ENCODE measurements at regions not wholly inside any gene's neighbourhood (a gene's known extent, or its start where the extent isn't known, plus 50 kb on each side); places are given as distances from the start of the nearest gene placed in this dataset.
"Not testable (repeated sequence)": the region's sequence is repeated elsewhere in the genome, so short reads cannot be mapped to it uniquely, and the experiment has no call there.

DNA sequence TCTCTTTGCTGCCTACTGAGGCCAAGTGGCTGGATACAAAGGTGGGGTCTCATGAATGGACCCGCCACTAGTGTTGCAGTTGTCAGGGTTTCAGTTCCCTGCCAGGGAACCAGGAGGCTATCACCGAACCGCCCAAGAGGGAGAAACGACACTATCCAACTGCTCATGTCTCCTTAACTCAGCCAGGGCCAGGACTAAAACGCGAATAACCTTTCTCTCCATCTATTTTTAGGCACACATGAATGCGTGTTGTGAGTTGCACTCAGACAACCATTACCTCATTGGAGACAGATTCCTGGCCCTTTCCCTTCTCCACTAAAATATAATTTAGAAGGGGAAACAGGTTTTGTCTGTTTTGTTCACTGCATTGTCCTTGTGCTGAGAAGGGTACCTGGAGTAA lies 559.5 kb downstream of the SOCS6 start:
- no peak for DNase-seq

DNA sequence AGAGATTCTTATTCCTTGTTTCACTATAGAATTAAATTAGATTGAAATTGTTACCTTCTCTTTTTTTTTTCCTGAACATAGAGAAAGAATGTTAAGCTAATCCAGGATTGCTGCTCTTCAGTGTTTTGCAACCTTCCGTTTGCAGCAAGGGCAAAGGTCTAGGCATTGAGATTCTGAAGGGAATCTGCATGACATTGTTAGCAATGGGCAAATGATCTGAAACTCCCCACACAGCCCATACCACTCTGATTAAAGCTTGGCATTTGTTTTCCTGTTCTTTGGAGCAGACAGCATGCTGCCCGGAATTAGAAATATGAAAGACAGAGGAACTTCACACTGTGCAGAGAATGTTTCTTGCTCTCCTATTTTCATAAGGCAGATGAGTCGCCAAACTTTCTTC lies 551.8 kb downstream of the SOCS6 start:
- DNase-seq = no peak

DNA sequence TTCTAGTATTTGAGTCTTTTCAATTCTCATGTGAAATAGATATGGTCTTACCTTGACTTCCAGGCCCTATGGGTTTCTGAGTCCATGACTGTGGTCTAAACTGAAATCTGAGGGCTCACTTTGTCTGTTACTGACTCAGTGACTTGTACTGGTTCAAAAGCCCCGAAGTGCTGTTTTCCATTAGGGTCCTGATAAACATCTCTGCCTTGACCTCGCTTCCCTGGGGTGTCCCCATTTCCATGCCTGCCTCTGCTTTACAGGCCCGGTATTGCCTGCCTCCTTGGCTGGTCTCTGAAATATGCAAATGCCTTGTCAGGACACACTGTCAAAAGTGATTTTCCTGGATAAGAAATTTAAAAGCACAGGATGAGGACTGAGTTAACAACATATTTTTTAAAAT lies 538.8 kb downstream of the SOCS6 start:
- DNase-seq = no peak

DNA sequence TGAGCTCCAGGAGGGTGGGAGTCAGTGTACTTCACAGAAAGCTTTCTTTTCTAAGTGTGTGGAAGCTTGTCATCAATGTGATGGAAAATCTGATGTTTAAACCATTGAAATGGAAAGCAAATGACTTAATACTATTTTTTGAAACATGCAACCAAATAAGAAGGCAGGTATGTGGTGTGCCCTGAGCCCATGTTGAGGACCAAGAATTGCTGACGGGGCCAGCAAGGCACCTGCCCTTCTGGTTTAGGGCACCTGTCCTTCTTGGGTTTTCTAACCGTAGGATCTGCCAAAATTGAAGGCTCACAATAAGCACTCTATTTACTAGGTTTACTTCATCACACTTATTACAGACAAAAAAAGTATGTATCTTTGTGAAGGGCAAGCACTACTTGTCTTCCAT lies 537.7 kb downstream of the SOCS6 start:
- no peak for DNase-seq

DNA sequence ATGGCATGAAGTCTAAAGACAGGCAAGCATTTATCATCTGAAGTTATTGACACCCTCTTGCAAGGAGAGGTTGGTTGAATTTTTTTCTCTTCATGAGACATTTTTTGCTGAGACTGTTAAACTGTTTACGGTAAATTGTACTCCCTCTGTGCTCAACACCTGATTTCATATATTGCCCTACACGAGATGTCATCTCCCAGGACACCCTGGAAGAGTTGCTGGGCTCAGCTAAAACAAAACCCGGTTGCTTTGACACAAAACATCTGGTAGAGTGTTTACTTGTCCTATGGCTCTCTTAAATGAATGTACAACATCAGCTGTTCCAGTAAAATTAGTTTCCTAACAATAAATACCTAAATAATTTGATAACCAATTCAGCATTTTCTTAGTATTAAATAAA lies 533.8 kb downstream of the SOCS6 start:
- DNase-seq = no peak

DNA sequence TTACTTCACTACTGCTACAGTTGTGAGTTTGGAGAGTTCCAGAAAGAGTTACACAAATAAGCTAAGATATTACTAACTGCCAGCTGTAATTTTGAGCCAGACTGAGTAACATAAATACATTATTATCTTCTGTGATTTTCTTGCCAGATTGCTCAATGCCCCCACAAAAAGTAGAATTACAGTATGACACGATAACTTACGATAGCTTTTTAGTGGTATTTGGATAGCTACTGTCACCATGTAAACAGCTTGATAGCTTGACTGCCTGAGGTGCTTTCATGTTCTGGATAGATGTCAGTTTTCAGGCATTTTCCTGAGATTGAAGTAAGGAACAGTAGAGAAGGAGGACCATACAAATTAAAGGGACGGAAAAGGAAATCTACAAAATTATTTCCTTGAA lies 533.3 kb downstream of the SOCS6 start:
- no peak for DNase-seq

DNA sequence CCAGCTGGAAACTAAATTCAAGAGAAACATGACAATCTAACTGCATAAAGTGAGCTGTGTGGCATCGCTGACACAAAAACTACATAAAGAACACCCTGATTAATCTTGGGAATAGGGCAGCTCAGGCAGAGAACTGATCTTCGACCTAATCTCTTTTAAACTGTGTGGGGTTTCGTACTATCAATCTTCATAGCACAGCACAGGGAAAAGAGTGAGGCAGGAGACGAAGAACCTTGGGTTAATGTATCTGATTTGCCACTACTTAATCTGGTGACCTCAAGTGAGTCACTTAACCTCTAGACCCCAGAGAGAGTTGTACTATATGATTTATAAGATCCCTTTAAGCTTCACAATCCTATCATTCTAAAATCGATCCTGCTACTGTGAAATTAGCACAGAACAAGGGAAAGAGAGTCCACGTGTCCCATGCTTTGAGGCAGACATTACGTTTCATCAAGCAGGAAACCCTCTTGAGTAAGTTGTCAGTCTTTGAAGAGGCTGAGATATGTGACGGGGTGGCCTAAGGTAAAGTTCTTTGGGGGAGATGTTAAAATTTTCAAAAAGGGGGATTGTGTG lies 519.7 kb downstream of the SOCS6 start:
- no peak for DNase-seq

DNA sequence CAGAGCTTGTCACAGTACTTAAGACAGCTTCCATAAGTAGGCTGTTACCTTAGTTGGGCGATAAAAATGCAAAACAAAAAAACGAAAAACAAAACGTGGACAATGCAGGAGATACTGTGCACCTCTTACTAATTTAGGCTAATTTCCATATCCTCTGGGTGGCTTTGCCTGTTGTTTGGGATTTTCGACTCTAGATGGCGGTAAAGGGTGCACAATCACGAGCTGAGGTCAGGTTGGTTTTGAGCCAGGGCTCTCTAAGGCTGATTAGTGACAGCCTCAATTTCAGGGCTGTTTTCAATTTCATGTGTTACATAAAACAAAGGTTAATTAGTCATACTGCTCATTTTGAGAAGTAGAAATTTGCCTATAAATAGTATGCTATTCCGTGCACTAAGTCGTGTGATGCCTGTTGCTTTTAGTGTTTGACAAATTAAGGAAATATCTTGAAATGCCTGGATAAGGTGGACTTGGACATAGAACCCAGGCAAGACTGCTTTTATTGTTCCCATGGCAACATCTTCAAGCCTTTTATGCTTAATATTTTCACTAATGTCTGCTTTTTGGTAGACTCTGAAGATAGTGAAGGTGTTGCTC lies 493.1 kb downstream of the SOCS6 start:
- peak in 35 of 51 donors; percentile 0 to 72 (median 14) for DNase-seq

DNA sequence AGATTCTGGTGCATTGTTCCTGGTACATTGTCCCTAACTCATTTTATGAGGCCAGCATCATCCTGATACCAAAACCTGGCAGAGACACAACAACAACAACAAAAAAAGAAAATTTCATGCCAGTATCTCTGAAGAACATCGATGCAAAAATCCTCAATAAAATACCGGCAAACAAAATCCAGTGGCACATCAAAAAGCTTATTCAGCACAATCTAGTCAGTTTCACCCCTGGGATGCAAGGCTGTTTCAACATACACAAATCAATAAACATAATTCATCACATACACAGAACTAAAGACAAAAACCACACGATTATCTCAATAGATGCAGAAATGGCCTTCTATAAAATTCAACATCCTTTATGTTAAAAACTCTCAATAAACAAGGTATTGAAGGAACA lies 477.4 kb downstream of the SOCS6 start:
- DNase-seq = not testable (repeated sequence)

DNA sequence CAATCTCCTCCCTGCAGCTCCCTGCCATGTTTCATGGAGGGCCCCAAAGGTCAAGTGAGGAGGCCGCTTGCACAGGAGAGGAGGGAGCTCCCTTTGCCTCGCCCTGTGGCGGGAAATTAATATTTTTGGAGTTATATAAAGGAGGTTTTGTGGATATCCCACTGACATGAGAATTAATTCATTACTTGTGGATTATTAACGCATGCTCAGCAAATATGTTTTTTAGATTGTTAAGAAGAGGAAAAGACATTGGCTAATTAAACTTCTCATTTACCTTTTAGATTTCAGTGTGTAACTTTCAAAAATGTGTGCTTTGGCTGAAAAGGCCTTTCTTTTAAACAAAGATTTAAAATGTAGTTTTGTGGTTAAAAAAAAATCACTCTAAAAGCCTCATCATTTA lies 474.0 kb downstream of the SOCS6 start:
- no peak for DNase-seq

DNA sequence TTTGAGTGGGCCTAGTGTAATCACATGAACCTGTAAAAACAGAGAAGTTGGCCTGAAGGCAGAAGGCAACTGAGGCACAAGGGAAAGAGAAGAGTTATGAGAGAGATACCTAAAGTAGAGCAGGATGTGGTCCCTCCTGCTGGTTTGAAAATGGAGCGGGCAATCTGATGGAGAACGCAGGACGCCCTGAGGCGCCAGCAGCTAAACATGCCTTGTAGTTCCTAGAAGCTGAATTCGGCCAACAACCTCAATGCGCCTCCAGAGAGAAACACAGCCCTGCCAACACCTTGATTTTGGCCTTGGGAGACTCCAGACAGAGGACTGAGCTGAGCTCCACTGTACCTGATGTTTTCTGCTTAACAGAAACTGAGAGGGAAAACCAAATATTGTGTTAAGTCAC lies 469.9 kb downstream of the SOCS6 start:
- no peak for DNase-seq

DNA sequence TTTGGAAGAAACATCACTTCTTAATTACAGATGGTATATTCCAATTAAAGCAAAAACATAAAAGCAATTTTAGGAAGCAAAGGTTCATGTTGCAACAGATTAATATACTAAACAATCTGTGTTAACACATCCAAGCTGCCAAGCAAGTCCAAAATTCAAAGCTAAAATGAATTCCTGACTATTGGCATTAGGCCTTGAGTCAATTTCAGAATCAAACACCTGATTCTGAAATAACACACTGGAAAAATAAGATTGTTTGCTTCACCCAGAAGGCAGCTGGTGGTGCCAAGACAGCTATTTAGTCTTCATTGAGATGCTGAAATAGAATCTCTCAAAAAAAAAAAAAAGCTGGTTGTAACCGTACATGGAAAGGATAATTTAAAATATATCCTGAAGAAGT lies 465.6 kb downstream of the SOCS6 start:
- no peak for DNase-seq

DNA sequence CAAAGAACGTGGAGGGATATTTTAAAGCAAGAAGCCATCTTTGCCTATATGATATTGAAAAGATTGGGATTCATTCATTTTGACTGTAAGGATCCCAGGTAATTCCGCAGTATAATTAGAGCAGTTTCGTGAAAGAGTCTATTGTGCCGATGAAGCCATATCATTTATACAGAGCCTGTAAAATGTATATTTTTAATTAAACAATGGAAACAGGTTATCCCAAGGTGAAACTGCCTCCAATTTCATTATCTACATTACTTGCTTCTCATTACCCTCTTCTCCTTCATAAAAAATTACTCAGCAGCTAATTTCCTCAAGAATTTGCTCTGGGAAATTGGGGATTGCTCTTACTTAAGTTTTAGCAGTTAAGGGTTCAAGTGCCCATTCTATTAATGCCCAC lies 444.1 kb downstream of the SOCS6 start:
- DNase-seq = no peak

DNA sequence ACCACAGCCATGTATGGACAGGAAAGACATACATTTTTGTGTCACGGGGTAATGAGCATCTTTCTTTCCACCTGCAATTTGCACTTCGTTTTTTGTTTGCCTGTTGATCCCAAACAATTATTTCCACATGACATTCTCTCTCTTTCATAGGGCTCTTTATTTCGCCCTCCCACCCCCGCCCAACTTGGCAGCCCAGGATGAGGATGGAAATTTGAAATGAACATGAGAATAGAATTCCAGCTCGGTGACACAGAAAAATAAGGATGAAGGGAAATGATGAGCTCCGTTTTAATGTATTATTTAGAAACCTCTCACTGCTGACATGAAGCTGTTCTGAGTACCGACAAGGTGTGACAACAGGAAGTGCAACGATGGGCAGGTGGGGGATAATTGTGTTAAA lies 443.3 kb downstream of the SOCS6 start:
- DNase-seq = no peak

DNA sequence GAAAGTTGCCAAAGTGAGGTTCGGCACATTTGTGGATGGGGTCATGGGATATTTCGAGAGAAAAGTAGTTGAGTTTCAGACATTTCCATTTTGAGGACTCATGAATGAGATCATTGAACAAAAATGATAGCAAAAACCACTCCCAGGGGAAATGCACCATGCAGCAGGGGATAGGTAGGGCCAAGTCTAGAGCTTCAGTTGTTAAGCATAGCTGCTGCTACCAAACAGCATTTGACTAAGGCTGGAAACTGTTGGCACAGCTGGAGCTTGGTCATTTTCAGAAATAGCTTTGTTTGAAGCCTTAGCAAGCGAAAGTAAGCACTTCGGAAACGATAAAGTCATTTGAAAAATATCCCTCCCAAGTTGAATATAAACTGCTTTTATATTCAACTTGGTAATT lies 431.8 kb downstream of the SOCS6 start:
- DNase-seq = no peak

DNA sequence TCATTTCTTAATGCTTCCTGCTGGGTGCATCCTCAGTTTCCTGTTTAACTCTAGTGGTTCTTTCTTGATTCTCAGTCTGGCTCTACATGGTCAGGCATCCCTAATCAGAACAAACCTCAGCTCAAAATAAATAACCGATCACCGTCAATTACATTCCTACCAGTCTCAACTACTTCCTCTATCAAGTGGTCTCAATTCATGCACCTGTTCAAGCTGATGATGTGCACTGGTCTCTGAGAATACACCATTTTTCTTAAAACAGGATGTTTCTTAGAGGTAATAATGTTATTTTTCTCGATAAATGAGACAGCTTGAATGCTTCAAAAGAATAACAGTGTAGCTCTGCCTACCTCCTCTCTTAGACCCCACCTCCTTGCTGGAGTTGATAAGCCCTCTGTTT lies 420.9 kb downstream of the SOCS6 start:
- DNase-seq = no peak

DNA sequence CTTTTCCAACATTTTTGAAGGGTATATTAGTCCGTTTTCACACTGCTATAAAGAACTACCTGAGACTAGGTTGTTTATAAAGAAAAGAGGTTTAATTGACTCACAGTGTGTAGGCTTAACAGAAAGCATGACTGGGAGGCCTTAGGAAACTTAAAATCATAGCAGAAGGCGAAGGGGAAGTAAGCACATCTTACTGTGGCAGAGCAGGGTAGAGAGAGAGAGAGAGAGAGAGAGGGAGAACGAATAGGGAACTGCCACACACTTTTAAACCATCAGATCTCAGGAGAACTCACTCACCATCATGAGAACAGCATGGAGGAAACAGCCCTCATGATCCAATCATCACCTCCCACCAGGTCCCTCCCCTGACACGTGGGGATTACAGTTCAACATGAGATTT lies 420.3 kb downstream of the SOCS6 start:
- DNase-seq = no peak

DNA sequence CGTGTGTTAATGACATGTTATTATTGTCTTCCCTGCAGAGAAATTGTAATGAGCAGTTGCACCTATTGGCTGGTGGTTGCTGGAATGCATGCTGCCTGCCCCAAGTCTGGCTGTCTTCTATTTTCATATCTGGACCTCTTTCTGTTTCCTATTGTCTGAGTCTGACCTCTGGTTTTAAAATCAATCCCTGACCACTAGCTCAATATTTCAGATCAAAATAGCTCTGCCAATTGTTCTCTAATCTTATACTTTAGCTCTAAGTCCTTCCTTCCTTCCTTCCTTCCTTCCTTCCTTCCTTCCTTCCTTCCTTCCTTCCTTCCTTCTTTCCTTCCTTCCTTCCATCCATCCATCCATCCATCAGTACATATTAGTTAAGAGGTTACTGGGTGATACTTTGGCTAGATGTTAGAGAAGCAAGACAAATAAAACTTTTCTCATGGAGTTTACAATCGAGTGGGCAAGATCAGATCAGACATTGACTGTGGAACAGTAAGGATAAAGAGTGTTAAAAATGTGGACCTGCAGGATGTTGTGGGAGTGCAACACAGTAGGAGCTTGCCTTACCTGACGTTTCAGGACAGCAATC lies 417.1 kb downstream of the SOCS6 start:
- DNase-seq = no peak

DNA sequence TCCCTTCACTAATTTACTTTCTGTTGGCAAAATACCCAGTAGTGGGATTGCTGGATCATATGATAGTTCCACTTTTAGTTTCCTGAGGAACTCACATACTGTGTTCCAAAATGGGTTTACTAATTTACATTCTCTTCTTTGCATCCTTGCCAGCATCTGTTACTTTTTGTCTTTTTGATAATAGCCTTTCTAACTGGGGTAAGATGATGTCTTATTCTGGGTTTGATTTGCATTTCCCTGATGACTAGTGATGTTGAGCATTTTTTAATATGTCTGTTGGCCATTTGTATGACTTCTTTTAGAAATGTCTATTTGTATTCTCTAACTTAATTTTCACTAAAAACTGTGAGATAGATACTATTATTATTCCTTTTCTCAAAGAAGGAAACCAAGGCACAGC lies 411.7 kb downstream of the SOCS6 start:
- no peak for DNase-seq

DNA sequence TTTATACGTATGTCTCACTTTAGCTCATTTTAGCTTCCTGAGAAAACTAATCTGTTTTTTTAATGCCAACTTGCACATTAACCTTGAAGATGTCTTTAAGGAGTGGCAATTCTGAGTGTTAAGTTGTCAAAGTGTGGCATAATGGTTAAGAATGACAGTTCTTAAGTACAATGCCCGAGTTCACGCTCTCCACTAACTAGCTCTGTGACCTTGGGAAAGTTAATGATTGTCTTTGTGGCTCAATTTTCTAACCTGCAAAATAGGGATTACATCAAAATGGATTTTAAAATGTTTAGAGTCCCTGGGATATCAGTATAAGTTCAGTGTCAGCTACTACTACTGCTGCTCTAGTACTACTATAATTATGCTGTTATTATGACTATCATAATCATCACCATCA lies 409.7 kb downstream of the SOCS6 start:
- DNase-seq = no peak

DNA sequence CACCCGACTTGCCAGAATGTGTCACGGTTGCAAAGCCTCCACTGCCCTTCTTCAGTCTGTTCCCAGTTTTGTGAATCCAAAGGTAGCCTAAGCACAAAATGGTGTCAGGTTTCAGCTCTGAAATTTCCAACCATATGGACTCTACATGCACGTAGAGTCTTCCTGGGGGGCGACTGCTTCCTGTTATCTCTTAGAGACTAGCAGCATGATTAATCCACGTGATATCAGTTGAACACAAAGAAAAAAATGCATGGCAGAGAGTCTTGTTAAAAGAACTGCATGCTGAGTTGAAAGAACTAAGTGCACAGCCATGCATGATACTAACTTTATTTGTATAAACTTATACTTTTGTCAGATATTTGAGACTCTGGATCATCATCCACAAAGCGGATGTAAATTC lies 404.4 kb downstream of the SOCS6 start:
- no peak for DNase-seq

DNA sequence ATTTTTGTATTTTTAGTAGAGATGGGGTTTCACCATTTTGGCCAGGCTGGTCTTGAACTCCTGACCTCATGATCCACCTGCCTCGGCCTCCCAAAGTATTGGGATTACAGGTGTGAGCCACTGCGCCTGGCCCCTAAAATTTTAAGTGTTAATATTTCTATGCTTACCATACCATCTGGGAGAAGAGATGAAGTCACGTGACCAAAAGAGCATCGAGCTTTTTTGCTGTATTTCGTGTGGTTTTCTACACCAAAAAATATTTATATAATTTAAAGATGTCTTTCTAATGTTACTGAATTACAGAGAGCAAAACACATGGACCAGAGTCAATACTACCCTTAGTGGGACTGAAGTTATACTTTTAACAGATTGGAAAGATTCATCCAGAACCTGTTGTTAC lies 400.9 kb downstream of the SOCS6 start:
- DNase-seq = not testable (repeated sequence)

DNA sequence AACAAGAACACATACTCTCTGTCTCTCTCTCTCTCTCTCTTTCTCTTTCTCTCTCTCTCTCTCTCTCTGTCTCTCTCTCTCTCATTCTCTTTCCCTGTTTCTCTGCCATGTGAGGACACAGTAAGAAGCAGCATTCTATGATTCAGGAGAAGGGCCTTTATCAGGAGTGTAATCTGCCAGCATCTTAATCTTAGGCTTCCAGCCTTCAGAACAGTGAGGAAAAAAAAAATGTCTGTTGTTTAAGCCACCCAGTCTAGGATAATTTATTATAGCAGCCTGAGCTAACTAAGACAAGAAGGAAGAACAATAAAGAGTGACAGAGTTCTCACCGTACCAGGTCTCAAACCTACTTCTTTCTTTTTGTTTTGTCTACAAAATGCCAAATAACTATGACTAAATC lies 399.4 kb downstream of the SOCS6 start:
- no peak for DNase-seq

DNA sequence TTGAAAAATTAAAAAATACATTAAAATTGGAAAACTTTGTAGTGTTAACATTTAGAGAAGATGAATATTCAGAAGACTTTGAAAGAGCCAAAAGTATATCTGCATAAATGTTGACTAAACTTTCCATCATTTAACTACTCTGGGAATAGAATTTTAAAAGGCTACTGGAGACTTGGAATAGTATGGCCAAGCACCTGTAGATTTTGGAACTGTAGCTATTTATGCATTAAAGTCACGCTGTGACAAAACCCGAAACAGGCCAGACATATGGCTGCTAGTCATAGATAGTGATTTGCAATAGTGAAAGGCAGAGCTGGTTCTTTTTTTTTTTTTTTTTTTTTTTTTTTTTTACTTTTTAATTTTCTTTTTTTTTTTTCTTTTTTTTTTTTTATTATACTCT lies 396.0 kb downstream of the SOCS6 start:
- no peak for DNase-seq

Measured in hypothalamus (tissue), 51 donors.